Neural cell (in vitro differentiated cells): ENCODE measurements at regions not wholly inside any gene's neighbourhood (a gene's known extent, or its start where the extent isn't known, plus 50 kb on each side); places are given as distances from the start of the nearest gene placed in this dataset.

Experiments used
- H2AFZ ChIP-seq: fragments of 200-600, 300-800 bp; sonication (generic), shearing (Covaris generic); 2 replicates; pipeline ENCODE4 v1.6.0; 2014; ENCODE audit warnings: low read depth, mild to moderate bottlenecking, antibody characterized with exemption, low read length, moderate library complexity
- H3F3A ChIP-seq: fragments of 200-600 bp; shearing (Covaris generic); 2 replicates; pipeline ENCODE4 v1.6.1; 2016; ENCODE audit warnings: mild to moderate bottlenecking, moderate library complexity, mixed read lengths, antibody characterized with exemption, low read length; ENCODE audit not compliant: insufficient read depth, poor library complexity, severe bottlenecking
- H3K27ac ChIP-seq: fragments of 200-600, 300-800 bp; sonication (generic), shearing (Covaris generic); 2 replicates; pipeline ENCODE4 v1.5.1; 2014; ENCODE audit warnings: mild to moderate bottlenecking, low read length, moderate library complexity
- H3K27me3 ChIP-seq: fragments of 300-800, 200-600 bp; sonication (generic), shearing (Covaris generic); 2 replicates; pipeline ENCODE4 v1.6.0; 2014; ENCODE audit warnings: mild to moderate bottlenecking, low read depth, low read length, moderate library complexity; ENCODE audit not compliant: insufficient read depth
- H3K36me3 ChIP-seq: fragments of 300-800, 200-600 bp; sonication (generic), shearing (Covaris generic); 2 replicates; pipeline ENCODE4 v1.5.1; 2014; ENCODE audit warnings: mild to moderate bottlenecking, antibody characterized with exemption, low read length, moderate library complexity; ENCODE audit not compliant: insufficient read depth
- H3K4me2 ChIP-seq: fragments of 300-800, 200-600 bp; sonication (generic), shearing (Covaris generic); 2 replicates; pipeline ENCODE4 v1.6.0; 2014; ENCODE audit warnings: mild to moderate bottlenecking, low read length
- H3K4me3 ChIP-seq: fragments of 300-800, 200-600 bp; sonication (generic), shearing (Covaris generic); 2 replicates; pipeline ENCODE4 v1.5.1; 2014; ENCODE audit warnings: mild to moderate bottlenecking, low read length, moderate library complexity
- H3K79me2 ChIP-seq: fragments of 200-600 bp; shearing (Covaris generic); replicated peaks from 2 replicates; pipeline ENCODE4 v1.6.0; 2014; ENCODE audit warnings: mild to moderate bottlenecking, low read length, moderate library complexity; ENCODE audit not compliant: insufficient read depth
- H3K9ac ChIP-seq: fragments of 300-800, 200-600 bp; sonication (generic), shearing (Covaris generic); 2 replicates; pipeline ENCODE4 v1.6.1; 2016; ENCODE audit warnings: mild to moderate bottlenecking, low read length, mixed read lengths
- H3K9me2 ChIP-seq: fragments of 200-600 bp; shearing (Covaris generic); 2 replicates; pipeline ENCODE4 v1.6.1; 2016; ENCODE audit warnings: mild to moderate bottlenecking, low read length, mixed read lengths; ENCODE audit not compliant: insufficient read depth
- H3K9me3 ChIP-seq: fragments of 200-600, 300-800 bp; sonication (generic), shearing (Covaris generic); 2 replicates; pipeline ENCODE4 v1.6.1; 2016; ENCODE audit warnings: mild to moderate bottlenecking, mixed run types, low read length, moderate library complexity, mixed read lengths
- H4K20me1 ChIP-seq: fragments of 200-600 bp; shearing (Covaris generic); 2 replicates; pipeline ENCODE4 v1.6.1; 2016; ENCODE audit warnings: mild to moderate bottlenecking, mixed run types; ENCODE audit not compliant: insufficient read depth
- CTCF ChIP-seq: fragments of 450-650 bp; IDR thresholded peaks from 2 replicates; pipeline ENCODE4 v1.5.1; 2014; ENCODE audit warnings: antibody characterized with exemption, mild to moderate bottlenecking, moderate library complexity; ENCODE audit not compliant: poor library complexity, severe bottlenecking
- EP300 ChIP-seq: fragments of 450-650 bp; conservative IDR thresholded peaks from 2 replicates; pipeline ENCODE4 v1.6.1; 2014; ENCODE audit warnings: antibody characterized with exemption, mild to moderate bottlenecking, moderate library complexity; ENCODE audit not compliant: poor library complexity, severe bottlenecking
- EZH2 ChIP-seq: fragments of 200-600, 300-800 bp; shearing (Covaris generic), sonication (generic); IDR thresholded peaks from 2 replicates; pipeline ENCODE4 v1.6.1; 2014; ENCODE audit warnings: antibody characterized with exemption, low read length, borderline replicate concordance, mild to moderate bottlenecking; ENCODE audit not compliant: insufficient read depth, poor library complexity, severe bottlenecking
- MXI1 ChIP-seq: fragments of 450-650 bp; conservative IDR thresholded peaks from 2 replicates; pipeline ENCODE4 v1.6.1; 2014; ENCODE audit warnings: antibody characterized with exemption, mild to moderate bottlenecking; ENCODE audit not compliant: poor library complexity, severe bottlenecking
- POLR2AphosphoS5 ChIP-seq: IDR thresholded peaks from 2 replicates; pipeline ENCODE4 v1.6.1; 2012
- RAD21 ChIP-seq: fragments of 450-650 bp; conservative IDR thresholded peaks from 2 replicates; pipeline ENCODE4 v1.6.1; 2014; ENCODE audit warnings: antibody characterized with exemption, mild to moderate bottlenecking, moderate library complexity
- REST ChIP-seq: IDR thresholded peaks from 2 replicates; pipeline ENCODE4 v1.6.1; 2012; ENCODE audit warnings: borderline replicate concordance
- SMC3 ChIP-seq: fragments of 450-650 bp; conservative IDR thresholded peaks from 2 replicates; pipeline ENCODE4 v1.6.1; 2014; ENCODE audit warnings: antibody characterized with exemption, mild to moderate bottlenecking, moderate library complexity; ENCODE audit not compliant: poor library complexity
- TAF1 ChIP-seq: IDR thresholded peaks from 2 replicates; pipeline ENCODE4 v1.6.1; 2012; ENCODE audit warnings: low read depth

DNA sequence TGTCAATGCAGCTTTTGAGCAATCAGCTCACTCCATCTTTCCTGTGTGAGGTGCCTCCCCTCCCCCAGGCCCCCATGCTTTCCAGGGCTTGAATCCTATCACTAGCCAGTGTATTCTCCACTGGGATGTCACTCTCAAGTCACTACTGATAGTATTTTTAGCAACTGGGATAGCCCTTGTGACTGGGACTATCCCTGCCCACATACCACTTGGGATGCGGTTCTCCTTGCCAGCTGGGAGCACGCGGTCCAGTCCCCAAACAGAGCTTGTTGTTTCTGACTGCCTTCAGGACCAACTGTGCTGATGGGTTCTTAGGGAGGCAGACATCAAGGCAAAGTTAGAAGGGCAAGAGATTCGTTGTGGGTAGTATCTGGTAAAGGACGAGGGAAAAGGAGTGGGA is 134.9 kb downstream of the FAM161A start:
- Histone ChIP-seq H3K9me3 (no peaks in the 10 kb centered on the region), H3K9ac (no peak overlapping the region), H3K27ac (no peak overlapping the region), H2AFZ (no peak overlapping the region), H3K27me3 (no peaks in the 10 kb centered on the region), H3K9me2 (no peaks in the 10 kb centered on the region), H3K4me3 (no peak overlapping the region), H3F3A (no peaks in the 10 kb centered on the region), H3K79me2 (no peaks in the 10 kb centered on the region), H3K4me2 (no peak overlapping the region), H3K36me3 (no peaks in the 10 kb centered on the region), H4K20me1 (no peaks in the 10 kb centered on the region)
- TF ChIP-seq MXI1: no peak

DNA sequence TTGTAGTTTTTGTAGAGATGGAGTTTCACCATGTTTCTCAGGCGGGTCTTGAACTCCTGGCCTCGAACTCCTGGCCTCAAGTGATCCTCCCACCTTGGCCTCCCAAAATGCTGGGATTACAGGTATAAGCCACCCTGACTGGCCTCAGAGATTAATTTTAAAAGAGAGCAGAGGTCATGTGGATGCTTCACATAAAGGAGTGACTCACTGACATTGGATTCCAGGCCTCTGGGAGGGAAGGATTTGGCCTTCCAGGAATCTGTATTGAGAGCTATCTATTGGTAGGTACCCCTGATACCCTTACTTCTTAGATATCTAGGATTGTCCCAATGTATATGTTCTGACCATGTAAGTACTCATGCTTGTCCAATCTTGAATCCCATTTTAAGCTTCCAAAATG is 138.4 kb downstream of the FAM161A start:
- no peaks in the 10 kb centered on the region for H3K9me3 ChIP-seq
- no peak overlapping the region for H3K4me2 ChIP-seq
- H3K79me2 ChIP-seq: no peaks in the 10 kb centered on the region
- H2AFZ ChIP-seq: no peak overlapping the region
- no peaks in the 10 kb centered on the region for H3K36me3 ChIP-seq
- no peaks in the 10 kb centered on the region for H3K27me3 ChIP-seq
- H3K27ac ChIP-seq: no peak overlapping the region
- no peaks in the 10 kb centered on the region for H4K20me1 ChIP-seq
- no peak overlapping the region for H3K9ac ChIP-seq
- TF ChIP-seq EP300 (no peak), EZH2 (no peak), TAF1 (no peak), MXI1 (no peak), CTCF (no peak), RAD21 (no peak), REST (no peak), POLR2AphosphoS5 (no peak), SMC3 (no peak)
- no peaks in the 10 kb centered on the region for H3K9me2 ChIP-seq
- no peak overlapping the region for H3K4me3 ChIP-seq
- no peaks in the 10 kb centered on the region for H3F3A ChIP-seq

DNA sequence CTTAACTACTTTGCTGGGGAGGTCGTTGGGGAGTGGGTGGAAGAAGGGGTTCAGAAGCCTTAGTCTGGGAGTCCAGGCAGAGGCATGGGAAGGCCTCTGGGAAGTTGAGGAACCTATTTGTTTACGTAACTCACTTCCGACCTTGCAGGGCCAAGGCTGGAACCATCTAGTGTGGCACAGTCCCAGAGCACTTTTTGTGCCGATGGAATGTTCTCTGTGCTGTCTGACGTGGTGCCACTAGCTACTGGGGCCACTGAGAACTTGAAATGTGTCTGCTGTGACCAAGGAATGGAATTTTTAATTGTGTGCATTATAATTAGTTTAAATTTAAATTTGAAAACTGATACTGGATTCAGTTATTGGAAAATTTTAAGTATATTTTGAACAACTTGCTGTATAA is 139.7 kb downstream of the FAM161A start:
- Histone ChIP-seq H3K9me2 (no peaks in the 10 kb centered on the region), H3K27ac (no peak overlapping the region), H4K20me1 (no peaks in the 10 kb centered on the region), H3K9ac (no peak overlapping the region), H2AFZ (no peak overlapping the region), H3K36me3 (no peaks in the 10 kb centered on the region), H3K79me2 (no peaks in the 10 kb centered on the region), H3K4me3 (no peak overlapping the region), H3K27me3 (no peaks in the 10 kb centered on the region), H3K4me2 (no peak overlapping the region), H3K9me3 (no peaks in the 10 kb centered on the region), H3F3A (no peaks in the 10 kb centered on the region)
- TF ChIP-seq EP300 (no peak), RAD21 (no peak), MXI1 (no peak), TAF1 (no peak), POLR2AphosphoS5 (no peak), EZH2 (no peak), REST (no peak), SMC3 (no peak), CTCF (no peak)
